Testis (tissue), 2 donors: ENCODE measurements at regions not wholly inside any gene's neighbourhood (a gene's known extent, or its start where the extent isn't known, plus 50 kb on each side); places are given as distances from the start of the nearest gene placed in this dataset.

Experiments
- POLR2A ChIP-seq: fragments of 450-650 bp; IDR thresholded peaks from one replicate; pipeline ENCODE4 v1.6.1; 2017; ENCODE audit warnings: antibody characterized with exemption, mild to moderate bottlenecking, moderate library complexity
- TF ChIP-seq, protein P1 (sequence below), 3 experiments: fragments of 450-650 bp in 2 of 3; fragments of 200-600 bp in 1 of 3; sonication (generic) in 1 of 3; IDR thresholded peaks; one replicate each; pipeline ENCODE4 v1.5.1; 2016 to 2019; ENCODE audit warnings: antibody characterized with exemption in 3 of 3, mild to moderate bottlenecking in 2 of 3, moderate library complexity in 1 of 3

- TF ChIP-seq, protein P1, sequence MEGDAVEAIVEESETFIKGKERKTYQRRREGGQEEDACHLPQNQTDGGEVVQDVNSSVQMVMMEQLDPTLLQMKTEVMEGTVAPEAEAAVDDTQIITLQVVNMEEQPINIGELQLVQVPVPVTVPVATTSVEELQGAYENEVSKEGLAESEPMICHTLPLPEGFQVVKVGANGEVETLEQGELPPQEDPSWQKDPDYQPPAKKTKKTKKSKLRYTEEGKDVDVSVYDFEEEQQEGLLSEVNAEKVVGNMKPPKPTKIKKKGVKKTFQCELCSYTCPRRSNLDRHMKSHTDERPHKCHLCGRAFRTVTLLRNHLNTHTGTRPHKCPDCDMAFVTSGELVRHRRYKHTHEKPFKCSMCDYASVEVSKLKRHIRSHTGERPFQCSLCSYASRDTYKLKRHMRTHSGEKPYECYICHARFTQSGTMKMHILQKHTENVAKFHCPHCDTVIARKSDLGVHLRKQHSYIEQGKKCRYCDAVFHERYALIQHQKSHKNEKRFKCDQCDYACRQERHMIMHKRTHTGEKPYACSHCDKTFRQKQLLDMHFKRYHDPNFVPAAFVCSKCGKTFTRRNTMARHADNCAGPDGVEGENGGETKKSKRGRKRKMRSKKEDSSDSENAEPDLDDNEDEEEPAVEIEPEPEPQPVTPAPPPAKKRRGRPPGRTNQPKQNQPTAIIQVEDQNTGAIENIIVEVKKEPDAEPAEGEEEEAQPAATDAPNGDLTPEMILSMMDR (IDR thresholded peaks at IDR 0.05): no peak
- no peak for TF ChIP-seq POLR2A
These were observed 262.8 kb downstream of the OTOL1 start for GRCh38 chr3:161759444-161759843.
